Naive B cell (primary cell): ENCODE measurements at regions not wholly inside any gene's neighbourhood (a gene's known extent, or its start where the extent isn't known, plus 50 kb on each side); places are given as distances from the start of the nearest gene placed in this dataset.

Source experiments
- ATAC-seq, 2 donors: fragments of 150-1000 bp; cut with Tn5 transposase; 2 replicates each; pipeline ENCODE4 v1.10.0; 2021; ENCODE audit warnings: low read depth in 2 of 2, mild to moderate bottlenecking in 2 of 2, moderate library complexity in 2 of 2
- DNase-seq: peaks from one replicate; pipeline ENCODE4 v3.0.0; 2022
- H3K27ac Mint-ChIP-seq, 6 donors: one replicate each; pipeline ENCODE4 v1.8.0; 2020 to 2022; ENCODE audit warnings: mild to moderate bottlenecking in 6 of 6, mixed read lengths in 6 of 6, moderate library complexity in 5 of 6, inconsistent platforms in 2 of 6
- H3K27me3 Mint-ChIP-seq, 3 donors: one replicate each; pipeline ENCODE4 v1.8.0; 2021 to 2022; ENCODE audit warnings: mixed read lengths in 3 of 3, mild to moderate bottlenecking in 1 of 3
- H3K36me3 Mint-ChIP-seq, 2 donors: one replicate each; pipeline ENCODE4 v1.8.0; 2020 to 2022; ENCODE audit warnings: mixed read lengths in 2 of 2, inconsistent platforms in 1 of 2, mild to moderate bottlenecking in 1 of 2
- H3K4me1 Mint-ChIP-seq, 3 donors: one replicate each; pipeline ENCODE4 v1.8.0; 2020 to 2022; ENCODE audit warnings: mixed read lengths in 3 of 3, inconsistent platforms in 1 of 3, mild to moderate bottlenecking in 1 of 3, moderate library complexity in 1 of 3
- H3K4me3 Mint-ChIP-seq, 8 donors: one replicate each; pipeline ENCODE4 v1.8.0; 2020 to 2022; ENCODE audit warnings: mild to moderate bottlenecking in 8 of 8, mixed read lengths in 8 of 8, moderate library complexity in 8 of 8, inconsistent platforms in 2 of 8
- H3K9me3 Mint-ChIP-seq, 7 donors: one replicate each; pipeline ENCODE4 v1.8.0; 2020 to 2022; ENCODE audit warnings: mixed read lengths in 7 of 7, mild to moderate bottlenecking in 5 of 7, inconsistent platforms in 2 of 7, moderate library complexity in 1 of 7

DNA sequence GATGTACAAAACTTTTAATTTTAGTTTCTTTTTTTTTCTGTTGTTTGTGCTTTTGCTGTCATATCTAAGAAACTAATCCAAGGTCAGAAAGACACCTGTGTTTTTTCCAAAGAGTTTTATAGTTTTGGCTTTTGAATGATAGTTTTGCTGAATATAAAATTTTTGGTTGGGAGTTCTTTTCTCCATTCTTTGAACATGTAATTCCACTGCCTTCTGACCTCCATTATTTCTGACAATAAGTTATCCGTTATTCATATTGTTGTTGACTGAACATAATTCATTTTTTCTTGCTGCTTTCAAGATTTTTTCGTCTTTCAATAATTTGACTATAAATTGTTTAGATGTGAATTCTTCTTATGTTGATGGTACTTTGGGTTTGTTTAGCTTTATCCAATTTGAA is 82.2 kb upstream of the SLC24A2 start:
- Mint-ChIP-seq H3K9me3 (peaks cover 4 to 27% (median 10%) of the 10 kb centered on the region in 7 donors), H3K27ac (no peak overlapping the region), H3K36me3 (peaks cover 5 to 6% of the 10 kb centered on the region in 2 donors), H3K4me1 (no peaks in the 10 kb centered on the region), H3K27me3 (peaks cover 0 to 10% (median 8%) of the 10 kb centered on the region in 3 donors), H3K4me3 (no peak overlapping the region)
- no peak for DNase-seq
- no peak for ATAC-seq

- H3K36me3 Mint-ChIP-seq, result no peaks in the 10 kb centered on the region
Observed at GRCh38 chr9:19840953-19841352, 52.1 kb upstream of the SLC24A2 start.

More at GRCh38 chr9:19840953-19841352, 52.1 kb upstream of the SLC24A2 start:
- no peak for ATAC-seq
- Mint-ChIP-seq H3K9me3 (peaks cover 0 to 6% (median 2%) of the 10 kb centered on the region in 7 donors), H3K27me3 (peaks cover 0 to 4% (median 0%) of the 10 kb centered on the region in 3 donors), H3K4me3 (no peak overlapping the region), H3K4me1 (no peaks in the 10 kb centered on the region), H3K27ac (no peak overlapping the region)
- no peak for DNase-seq
